ENCODE measurements at regions not wholly inside any gene's neighbourhood (a gene's known extent, or its start where the extent isn't known, plus 50 kb on each side); places are given as distances from the start of the nearest gene placed in this dataset.

- no peaks in the 10 kb centered on the region for H3K27me3 ChIP-seq (ENCODE audit: control insufficient read depth in 3 of 3, insufficient read depth in 3 of 3, low read length in 3 of 3)
- FAIRE-seq (no peak), DNase-seq (no peak)
- no peak overlapping the region for H3K4me3 ChIP-seq (ENCODE audit: low read depth in 1 of 3, low read length in 3 of 3)
- no peaks in the 10 kb centered on the region for H3K36me3 ChIP-seq (ENCODE audit: control insufficient read depth in 3 of 3, insufficient read depth in 2 of 3, low read depth in 1 of 3, low read length in 3 of 3)
- no peaks in the 10 kb centered on the region for H3K9me3 ChIP-seq (ENCODE audit: control insufficient read depth in 2 of 2, insufficient read depth in 1 of 2, low read depth in 1 of 2, low read length in 1 of 2)
- H3K4me1 ChIP-seq (ENCODE audit: control insufficient read depth in 3 of 3, insufficient read depth in 2 of 3, low read depth in 1 of 3, low read length in 2 of 3) = no peaks in the 10 kb centered on the region
- WGBS, 3 donors = 78 to 97% (median 89%) methylated on average over 3 of the region's 3 CpGs
- H3K27ac ChIP-seq (ENCODE audit: low read depth in 1 of 3, low read length in 2 of 3) = no peak overlapping the region
Observed at GRCh38 chr4:63029380-63029779, 1379.9 kb downstream of the TECRL start.

- Histone ChIP-seq H3K4me3 (ENCODE audit: low read depth in 1 of 3, low read length in 3 of 3) (no peak overlapping the region), H3K27me3 (ENCODE audit: control insufficient read depth in 3 of 3, insufficient read depth in 3 of 3, low read length in 3 of 3) (no peaks in the 10 kb centered on the region), H3K4me1 (ENCODE audit: control insufficient read depth in 3 of 3, insufficient read depth in 2 of 3, low read depth in 1 of 3, low read length in 2 of 3) (no peaks in the 10 kb centered on the region), H3K9me3 (ENCODE audit: control insufficient read depth in 2 of 2, insufficient read depth in 1 of 2, low read depth in 1 of 2, low read length in 1 of 2) (no peaks in the 10 kb centered on the region), H3K36me3 (ENCODE audit: control insufficient read depth in 3 of 3, insufficient read depth in 2 of 3, low read depth in 1 of 3, low read length in 3 of 3) (no peaks in the 10 kb centered on the region), H3K27ac (ENCODE audit: low read depth in 1 of 3, low read length in 2 of 3) (no peak overlapping the region)
- peak in 1 of 2 donors; percentile 1 for DNase-seq
- WGBS, 3 donors = 76 to 86% (median 78%) methylated on average over 1 of the region's 1 CpG
- FAIRE-seq = no peak
Observed at GRCh38 chr4:63020661-63021060, 1388.6 kb downstream of the TECRL start.

GRCh38 chr4:63017300-63017699 lies 1392.0 kb downstream of the TECRL start:
- DNase-seq (no peak), FAIRE-seq (no peak)
- WGBS, 3 donors = 89 to 97% (median 91%) methylated on average over 2 of the region's 2 CpGs

GRCh38 chr4:62970846-62971245 lies 1438.4 kb downstream of the TECRL start:
- DNase-seq (no peak), FAIRE-seq (no peak)
- H3K27ac ChIP-seq (ENCODE audit: low read depth in 1 of 3, low read length in 2 of 3) = no peak overlapping the region
- WGBS, 3 donors = 13 to 51% (median 15%) methylated on average over 1 of the region's 1 CpG
- H3K4me1 ChIP-seq (ENCODE audit: control insufficient read depth in 3 of 3, insufficient read depth in 2 of 3, low read depth in 1 of 3, low read length in 2 of 3) = no peaks in the 10 kb centered on the region
- H3K36me3 ChIP-seq (ENCODE audit: control insufficient read depth in 3 of 3, insufficient read depth in 2 of 3, low read depth in 1 of 3, low read length in 3 of 3) = no peaks in the 10 kb centered on the region
- no peaks in the 10 kb centered on the region for H3K27me3 ChIP-seq (ENCODE audit: control insufficient read depth in 3 of 3, insufficient read depth in 3 of 3, low read length in 3 of 3)
- H3K9me3 ChIP-seq (ENCODE audit: control insufficient read depth in 2 of 2, insufficient read depth in 1 of 2, low read depth in 1 of 2, low read length in 1 of 2) = no peaks in the 10 kb centered on the region
- no peak overlapping the region for H3K4me3 ChIP-seq (ENCODE audit: low read depth in 1 of 3, low read length in 3 of 3)

More at GRCh38 chr4:63017300-63017699, 1392.0 kb downstream of the TECRL start:
- Histone ChIP-seq H3K4me1 (ENCODE audit: control insufficient read depth in 3 of 3, insufficient read depth in 2 of 3, low read depth in 1 of 3, low read length in 2 of 3) (no peaks in the 10 kb centered on the region), H3K9me3 (ENCODE audit: control insufficient read depth in 2 of 2, insufficient read depth in 1 of 2, low read depth in 1 of 2, low read length in 1 of 2) (no peaks in the 10 kb centered on the region), H3K4me3 (ENCODE audit: low read depth in 1 of 3, low read length in 3 of 3) (no peak overlapping the region), H3K27ac (ENCODE audit: low read depth in 1 of 3, low read length in 2 of 3) (no peak overlapping the region), H3K36me3 (ENCODE audit: control insufficient read depth in 3 of 3, insufficient read depth in 2 of 3, low read depth in 1 of 3, low read length in 3 of 3) (no peaks in the 10 kb centered on the region), H3K27me3 (ENCODE audit: control insufficient read depth in 3 of 3, insufficient read depth in 3 of 3, low read length in 3 of 3) (no peaks in the 10 kb centered on the region)

GRCh38 chr4:62960415-62960814 lies 1448.8 kb downstream of the TECRL start:
- WGBS, 3 donors = 41 to 55% (median 48%) methylated on average over 2 of the region's 2 CpGs
- FAIRE-seq (no peak), DNase-seq (no peak)
- Histone ChIP-seq H3K27me3 (ENCODE audit: control insufficient read depth in 3 of 3, insufficient read depth in 3 of 3, low read length in 3 of 3) (no peaks in the 10 kb centered on the region), H3K36me3 (ENCODE audit: control insufficient read depth in 3 of 3, insufficient read depth in 2 of 3, low read depth in 1 of 3, low read length in 3 of 3) (no peaks in the 10 kb centered on the region), H3K4me1 (ENCODE audit: control insufficient read depth in 3 of 3, insufficient read depth in 2 of 3, low read depth in 1 of 3, low read length in 2 of 3) (no peaks in the 10 kb centered on the region), H3K9me3 (ENCODE audit: control insufficient read depth in 2 of 2, insufficient read depth in 1 of 2, low read depth in 1 of 2, low read length in 1 of 2) (no peaks in the 10 kb centered on the region), H3K27ac (ENCODE audit: low read depth in 1 of 3, low read length in 2 of 3) (no peak overlapping the region), H3K4me3 (ENCODE audit: low read depth in 1 of 3, low read length in 3 of 3) (no peak overlapping the region)

GRCh38 chr4:62953752-62954151 lies 1455.5 kb downstream of the TECRL start:
- Histone ChIP-seq H3K36me3 (ENCODE audit: control insufficient read depth in 3 of 3, insufficient read depth in 2 of 3, low read depth in 1 of 3, low read length in 3 of 3) (no peaks in the 10 kb centered on the region), H3K4me3 (ENCODE audit: low read depth in 1 of 3, low read length in 3 of 3) (no peak overlapping the region), H3K27ac (ENCODE audit: low read depth in 1 of 3, low read length in 2 of 3) (no peak overlapping the region), H3K9me3 (ENCODE audit: control insufficient read depth in 2 of 2, insufficient read depth in 1 of 2, low read depth in 1 of 2, low read length in 1 of 2) (no peaks in the 10 kb centered on the region), H3K27me3 (ENCODE audit: control insufficient read depth in 3 of 3, insufficient read depth in 3 of 3, low read length in 3 of 3) (no peaks in the 10 kb centered on the region), H3K4me1 (ENCODE audit: control insufficient read depth in 3 of 3, insufficient read depth in 2 of 3, low read depth in 1 of 3, low read length in 2 of 3) (no peaks in the 10 kb centered on the region)
- DNase-seq (no peak), FAIRE-seq (no peak)
- WGBS, 3 donors = 52 to 59% (median 56%) methylated on average over 3 of the region's 3 CpGs

- no peaks in the 10 kb centered on the region for H3K27me3 ChIP-seq (ENCODE audit: control insufficient read depth in 3 of 3, insufficient read depth in 3 of 3, low read length in 3 of 3)
- DNase-seq (no peak), FAIRE-seq (no peak)
- no peak overlapping the region for H3K27ac ChIP-seq (ENCODE audit: low read depth in 1 of 3, low read length in 2 of 3)
- H3K4me3 ChIP-seq (ENCODE audit: low read depth in 1 of 3, low read length in 3 of 3) = no peak overlapping the region
- H3K4me1 ChIP-seq (ENCODE audit: control insufficient read depth in 3 of 3, insufficient read depth in 2 of 3, low read depth in 1 of 3, low read length in 2 of 3) = no peaks in the 10 kb centered on the region
- no peaks in the 10 kb centered on the region for H3K36me3 ChIP-seq (ENCODE audit: control insufficient read depth in 3 of 3, insufficient read depth in 2 of 3, low read depth in 1 of 3, low read length in 3 of 3)
- no peaks in the 10 kb centered on the region for H3K9me3 ChIP-seq (ENCODE audit: control insufficient read depth in 2 of 2, insufficient read depth in 1 of 2, low read depth in 1 of 2, low read length in 1 of 2)
- 64 to 85% (median 69%) methylated on average over 3 of the region's 3 CpGs for WGBS, 3 donors
Observed at GRCh38 chr4:62952366-62952765, 1456.9 kb downstream of the TECRL start.

- no peak for FAIRE-seq
Observed at GRCh38 chr4:62948108-62948507, 1461.1 kb downstream of the TECRL start.

GRCh38 chr4:62940229-62940628 lies 1469.0 kb downstream of the TECRL start:
- H3K36me3 ChIP-seq (ENCODE audit: control insufficient read depth in 3 of 3, insufficient read depth in 2 of 3, low read depth in 1 of 3, low read length in 3 of 3) = no peaks in the 10 kb centered on the region
- no peak for DNase-seq
- H3K4me1 ChIP-seq (ENCODE audit: control insufficient read depth in 3 of 3, insufficient read depth in 2 of 3, low read depth in 1 of 3, low read length in 2 of 3) = no peaks in the 10 kb centered on the region
- H3K9me3 ChIP-seq (ENCODE audit: control insufficient read depth in 2 of 2, insufficient read depth in 1 of 2, low read depth in 1 of 2, low read length in 1 of 2) = no peaks in the 10 kb centered on the region
- no peak overlapping the region for H3K27ac ChIP-seq (ENCODE audit: low read depth in 1 of 3, low read length in 2 of 3)
- FAIRE-seq = no peak
- H3K27me3 ChIP-seq (ENCODE audit: control insufficient read depth in 3 of 3, insufficient read depth in 3 of 3, low read length in 3 of 3) = no peaks in the 10 kb centered on the region
- no peak overlapping the region for H3K4me3 ChIP-seq (ENCODE audit: low read depth in 1 of 3, low read length in 3 of 3)

More at GRCh38 chr4:62948108-62948507, 1461.1 kb downstream of the TECRL start:
- H3K27me3 ChIP-seq (ENCODE audit: control insufficient read depth in 3 of 3, insufficient read depth in 3 of 3, low read length in 3 of 3) = no peaks in the 10 kb centered on the region
- no peaks in the 10 kb centered on the region for H3K9me3 ChIP-seq (ENCODE audit: control insufficient read depth in 2 of 2, insufficient read depth in 1 of 2, low read depth in 1 of 2, low read length in 1 of 2)
- no peaks in the 10 kb centered on the region for H3K36me3 ChIP-seq (ENCODE audit: control insufficient read depth in 3 of 3, insufficient read depth in 2 of 3, low read depth in 1 of 3, low read length in 3 of 3)
- H3K4me1 ChIP-seq (ENCODE audit: control insufficient read depth in 3 of 3, insufficient read depth in 2 of 3, low read depth in 1 of 3, low read length in 2 of 3) = no peaks in the 10 kb centered on the region
- DNase-seq = no peak
- no peak overlapping the region for H3K27ac ChIP-seq (ENCODE audit: low read depth in 1 of 3, low read length in 2 of 3)
- H3K4me3 ChIP-seq (ENCODE audit: low read depth in 1 of 3, low read length in 3 of 3) = no peak overlapping the region

Measured in small intestine (tissue), 7 donors.